ENCODE measurements at regions not wholly inside any gene's neighbourhood (a gene's known extent, or its start where the extent isn't known, plus 50 kb on each side); places are given as distances from the start of the nearest gene placed in this dataset.

- DNase-seq: no peak
Measured at GRCh38 chr19:28023064-28023463, 1189.9 kb downstream of the UQCRFS1 start.

- DNase-seq: no peak
Measured at GRCh38 chr19:28022506-28022905, 1190.4 kb downstream of the UQCRFS1 start.

- no peak for DNase-seq
Measured at GRCh38 chr19:28021259-28022185, 1191.4 kb downstream of the UQCRFS1 start.

- DNase-seq: no peak
Measured at GRCh38 chr19:28020619-28021258, 1192.2 kb downstream of the UQCRFS1 start.

GRCh38 chr19:28019901-28020300, 1193.0 kb downstream of the UQCRFS1 start:
- no peak for DNase-seq

GRCh38 chr19:28019371-28019770, 1193.6 kb downstream of the UQCRFS1 start:
- DNase-seq: no peak

GRCh38 chr19:28018499-28018898, 1194.5 kb downstream of the UQCRFS1 start:
- DNase-seq: no peak

- no peak for DNase-seq
Measured at GRCh38 chr19:28014615-28015405, 1198.1 kb downstream of the UQCRFS1 start.

- DNase-seq: no peak
Measured at GRCh38 chr19:28012361-28012760, 1200.6 kb downstream of the UQCRFS1 start.

GRCh38 chr19:28010656-28011055, 1202.3 kb downstream of the UQCRFS1 start:
- DNase-seq: no peak

- no peak for DNase-seq
Measured at GRCh38 chr19:28009696-28010095, 1203.3 kb downstream of the UQCRFS1 start.

- DNase-seq: no peak
Measured at GRCh38 chr19:28008695-28009094, 1204.3 kb downstream of the UQCRFS1 start.

- DNase-seq: no peak
Measured at GRCh38 chr19:28003543-28003942, 1209.4 kb downstream of the UQCRFS1 start.

- DNase-seq: no peak
Measured at GRCh38 chr19:27997069-27997468, 1215.9 kb downstream of the UQCRFS1 start.

- DNase-seq: no peak
Measured at GRCh38 chr19:27993619-27994570, 1219.1 kb downstream of the UQCRFS1 start.

- DNase-seq: no peak
Measured at GRCh38 chr19:27986299-27986698, 1226.7 kb downstream of the UQCRFS1 start.

- DNase-seq: no peak
Measured at GRCh38 chr19:27975419-27976005, 1237.4 kb downstream of the UQCRFS1 start.

- no peak for DNase-seq
Measured at GRCh38 chr19:27974082-27974513, 1238.9 kb downstream of the UQCRFS1 start.

- no peak for DNase-seq
Measured at GRCh38 chr19:27972291-27973040, 1240.5 kb downstream of the UQCRFS1 start.

- no peak for DNase-seq
Measured at GRCh38 chr19:27971869-27972268, 1241.1 kb downstream of the UQCRFS1 start.

- DNase-seq: no peak
Measured at GRCh38 chr19:27971071-27971470, 1241.9 kb downstream of the UQCRFS1 start.
